ENCODE measurements at regions not wholly inside any gene's neighbourhood (a gene's known extent, or its start where the extent isn't known, plus 50 kb on each side); places are given as distances from the start of the nearest gene placed in this dataset.

GRCh38 chr2:240369335-240369734, 66.1 kb upstream of the GPC1 start:
- ATAC-seq, result no peak
- TF ChIP-seq CTCF (IDR thresholded peaks at IDR 0.05), result no peak
- peak overlapping the region; percentile 79 for H3K27ac ChIP-seq
- H3K4me3 ChIP-seq, result no peak overlapping the region
- no peak for DNase-seq
- intact Hi-C loops (cut with DNase I), result no loop called here
- H3K27me3 ChIP-seq (ENCODE audit: low read depth), result no peaks in the 10 kb centered on the region
- H3K9me3 ChIP-seq, result no peaks in the 10 kb centered on the region
- no peaks in the 10 kb centered on the region for H3K36me3 ChIP-seq
- peaks cover 22% of the 10 kb centered on the region for H3K4me1 ChIP-seq

GRCh38 chr2:240369801-240370585, 65.5 kb upstream of the GPC1 start:
- Histone ChIP-seq H3K27me3 (ENCODE audit: low read depth) (no peaks in the 10 kb centered on the region), H3K36me3 (no peaks in the 10 kb centered on the region), H3K4me1 (peaks cover 24% of the 10 kb centered on the region), H3K4me3 (no peak overlapping the region), H3K27ac (peak overlapping the region; percentile 79), H3K9me3 (no peaks in the 10 kb centered on the region)
- TF ChIP-seq CTCF (IDR thresholded peaks at IDR 0.05), result no peak
- intact Hi-C loops (cut with DNase I), result no loop called here
- ATAC-seq (peak; percentile 87 to 91), DNase-seq (peak; percentile 83)

DNA sequence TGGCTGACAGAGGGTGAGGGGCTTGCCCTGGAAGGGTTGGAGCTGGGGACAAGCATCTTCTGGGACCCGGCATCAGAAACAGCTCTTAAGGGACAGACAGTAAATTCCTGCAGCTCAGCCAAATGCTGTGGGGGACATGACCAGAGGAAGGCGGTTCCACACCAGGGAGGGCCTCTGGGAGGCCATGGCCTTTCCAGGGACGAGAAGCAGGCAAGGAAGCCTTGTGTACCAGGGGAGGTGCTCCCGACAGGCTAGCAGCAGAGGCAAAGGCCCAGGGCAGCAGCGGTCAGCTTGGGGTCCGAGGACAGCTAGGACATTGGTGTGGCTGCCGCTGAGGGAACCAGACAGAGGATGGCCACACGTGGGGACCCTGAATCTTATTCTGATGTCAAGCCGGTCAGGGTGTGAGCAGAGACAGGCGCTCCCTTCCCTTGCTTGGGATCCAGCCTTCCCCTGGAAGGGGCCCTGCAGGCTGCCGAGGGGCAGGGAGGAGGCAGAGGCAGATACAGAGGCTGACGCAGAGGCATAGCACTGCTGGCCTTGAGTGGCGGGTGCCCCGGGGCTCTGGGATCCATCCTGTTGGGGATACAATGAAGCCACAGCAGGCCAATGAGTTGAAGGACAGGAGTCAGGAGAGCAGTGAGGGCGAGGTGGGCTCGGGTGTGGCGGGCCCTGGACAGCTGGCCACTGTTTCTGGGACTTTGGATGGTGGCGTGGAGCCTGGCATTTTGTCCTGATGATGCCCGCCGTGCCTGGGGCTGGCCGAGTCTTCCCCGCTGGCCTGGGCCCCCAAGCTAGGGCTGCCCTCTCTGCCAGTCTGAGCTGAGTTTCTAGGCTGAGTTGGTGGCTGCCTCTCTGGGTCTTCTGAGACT, 64.1 kb upstream of the GPC1 start:
- Histone ChIP-seq H3K4me1 (peaks cover 24% of the 10 kb centered on the region), H3K36me3 (no peaks in the 10 kb centered on the region), H3K9me3 (no peaks in the 10 kb centered on the region), H3K27me3 (ENCODE audit: low read depth) (no peaks in the 10 kb centered on the region), H3K27ac (peak overlapping the region; percentile 79), H3K4me3 (no peak overlapping the region)
- intact Hi-C loops (cut with DNase I), result no loop called here
- no peak for ATAC-seq
- DNase-seq, result no peak
- TF ChIP-seq CTCF (IDR thresholded peaks at IDR 0.05), result no peak

DNA sequence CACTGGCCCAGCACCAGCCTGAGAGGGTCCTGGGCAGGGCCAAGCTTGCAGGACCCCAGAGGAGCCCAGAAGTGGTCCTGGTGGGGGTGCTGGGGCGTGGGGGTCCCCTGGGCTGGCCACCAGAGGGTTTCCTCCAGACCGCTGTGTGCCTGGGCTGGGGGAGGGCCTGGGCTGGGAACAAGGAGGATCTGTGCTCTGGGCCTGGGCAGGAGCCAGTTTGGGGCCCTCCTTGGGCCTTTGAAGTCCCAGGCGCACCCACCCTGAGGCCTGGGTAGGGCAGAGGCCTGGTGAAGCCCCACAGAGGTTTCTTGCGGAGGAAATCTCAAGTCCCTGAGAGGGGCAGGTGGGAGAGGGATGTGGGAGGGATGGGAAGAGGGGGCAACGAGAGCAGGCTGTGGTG, 63.4 kb upstream of the GPC1 start:
- TF ChIP-seq CTCF (IDR thresholded peaks at IDR 0.05), result no peak
- no peak for DNase-seq
- no peaks in the 10 kb centered on the region for H3K9me3 ChIP-seq
- intact Hi-C loops (cut with DNase I), result no loop called here
- ATAC-seq, result no peak
- H3K27me3 ChIP-seq (ENCODE audit: low read depth), result no peaks in the 10 kb centered on the region
- no peak overlapping the region for H3K4me3 ChIP-seq
- H3K36me3 ChIP-seq, result no peaks in the 10 kb centered on the region
- H3K27ac ChIP-seq, result no peak overlapping the region
- H3K4me1 ChIP-seq, result peaks cover 24% of the 10 kb centered on the region

GRCh38 chr2:240373289-240373885, 62.1 kb upstream of the GPC1 start:
- Histone ChIP-seq H3K36me3 (no peaks in the 10 kb centered on the region), H3K4me1 (peaks cover 24% of the 10 kb centered on the region), H3K4me3 (no peak overlapping the region), H3K27ac (peak overlapping the region; percentile 68), H3K27me3 (ENCODE audit: low read depth) (no peaks in the 10 kb centered on the region), H3K9me3 (no peaks in the 10 kb centered on the region)
- intact Hi-C loops (cut with DNase I), result no loop called here
- TF ChIP-seq CTCF (IDR thresholded peaks at IDR 0.05), result no peak
- ATAC-seq (no peak), DNase-seq (no peak)

Data from lower lobe of right lung (tissue), 2 donors.